Fibroblast of the aortic adventitia (primary cell): ENCODE measurements at regions not wholly inside any gene's neighbourhood (a gene's known extent, or its start where the extent isn't known, plus 50 kb on each side); places are given as distances from the start of the nearest gene placed in this dataset.
"Not testable (repeated sequence)": the region's sequence is repeated elsewhere in the genome, so short reads cannot be mapped to it uniquely, and the experiment has no call there.

ENCODE experiments used
- DNase-seq: peaks from one replicate; pipeline ENCODE4 v3.0.0-alpha.2; 2010; ENCODE audit warnings: low read depth
- H3K4me3 ChIP-seq: 2 replicates; pipeline ENCODE4 v1.5.1; 2011; ENCODE audit warnings: low read depth, mild to moderate bottlenecking, control low read depth, low read length, moderate library complexity
- CTCF ChIP-seq: IDR thresholded peaks from 2 replicates; pipeline ENCODE4 v1.5.1; 2011; ENCODE audit warnings: mild to moderate bottlenecking, low read length, control low read depth, inconsistent platforms; ENCODE audit not compliant: insufficient read depth

- no peak for DNase-seq
- no peak overlapping the region for H3K4me3 ChIP-seq
- TF ChIP-seq CTCF: no peak
Observed at GRCh38 chr12:116450406-116450910, 108.7 kb upstream of the MAP1LC3B2 start.

DNA sequence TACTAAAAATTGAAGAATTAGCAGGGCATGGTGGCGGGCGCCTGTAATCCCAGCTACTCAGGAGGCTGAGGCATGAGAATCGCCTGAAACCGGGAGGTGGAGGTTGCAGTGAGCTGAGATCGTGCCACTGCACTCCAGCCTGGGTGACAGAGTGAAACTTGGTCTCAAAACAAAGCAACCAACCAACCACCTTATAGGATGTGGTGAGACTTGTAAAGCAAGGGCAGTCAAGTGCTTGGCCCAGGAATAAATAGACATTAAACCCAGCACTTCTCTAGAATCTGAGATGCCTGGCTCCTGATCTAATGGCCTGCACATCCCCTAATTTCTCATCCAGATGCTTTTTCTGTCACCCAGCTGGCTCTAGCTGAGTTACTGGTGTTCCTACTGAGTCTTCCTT is 106.2 kb upstream of the MAP1LC3B2 start:
- not testable (repeated sequence) for DNase-seq, H3K4me3 ChIP-seq

GRCh38 chr12:116453631-116454030 is 105.5 kb upstream of the MAP1LC3B2 start:
- no peak for TF ChIP-seq CTCF
- no peak for DNase-seq
- H3K4me3 ChIP-seq: no peak overlapping the region

DNA sequence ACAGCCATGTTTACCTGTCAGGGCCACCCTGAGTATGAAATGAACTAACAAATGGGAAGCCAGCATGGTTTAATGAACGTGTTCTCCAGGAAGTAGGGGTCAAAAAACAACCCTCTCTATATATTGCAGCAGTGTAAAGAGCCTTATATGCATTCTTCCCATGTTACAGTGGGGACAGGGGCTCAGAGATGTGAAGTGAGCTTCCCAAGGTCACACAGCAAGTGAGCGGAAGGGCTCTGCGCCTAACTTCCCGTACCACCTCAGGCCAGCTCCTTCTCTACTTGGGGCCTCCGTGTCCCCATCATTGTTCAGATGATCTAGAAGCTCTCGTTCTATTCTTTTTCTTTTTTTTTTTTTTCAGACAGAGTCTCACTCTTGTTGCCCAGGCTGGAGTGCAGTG is 105.1 kb upstream of the MAP1LC3B2 start:
- no peak for TF ChIP-seq CTCF
- H3K4me3 ChIP-seq: no peak overlapping the region

GRCh38 chr12:116454950-116455447 is 104.2 kb upstream of the MAP1LC3B2 start:
- TF ChIP-seq CTCF: no peak
- H3K4me3 ChIP-seq: peak overlapping the region; percentile 15
- DNase-seq: peak; percentile 89

More for the DNA sequence above, 105.1 kb upstream of the MAP1LC3B2 start:
- DNase-seq: no peak

GRCh38 chr12:116455540-116456329 is 103.4 kb upstream of the MAP1LC3B2 start:
- TF ChIP-seq CTCF: no peak
- peak; percentile 98 for DNase-seq
- H3K4me3 ChIP-seq: peak overlapping the region; percentile 36

GRCh38 chr12:116456330-116457082 is 102.7 kb upstream of the MAP1LC3B2 start:
- peak overlapping the region; percentile 36 for H3K4me3 ChIP-seq
- peak; percentile 54 for DNase-seq
- TF ChIP-seq CTCF: no peak
